ENCODE measurements at regions not wholly inside any gene's neighbourhood (a gene's known extent, or its start where the extent isn't known, plus 50 kb on each side); places are given as distances from the start of the nearest gene placed in this dataset.

DNA sequence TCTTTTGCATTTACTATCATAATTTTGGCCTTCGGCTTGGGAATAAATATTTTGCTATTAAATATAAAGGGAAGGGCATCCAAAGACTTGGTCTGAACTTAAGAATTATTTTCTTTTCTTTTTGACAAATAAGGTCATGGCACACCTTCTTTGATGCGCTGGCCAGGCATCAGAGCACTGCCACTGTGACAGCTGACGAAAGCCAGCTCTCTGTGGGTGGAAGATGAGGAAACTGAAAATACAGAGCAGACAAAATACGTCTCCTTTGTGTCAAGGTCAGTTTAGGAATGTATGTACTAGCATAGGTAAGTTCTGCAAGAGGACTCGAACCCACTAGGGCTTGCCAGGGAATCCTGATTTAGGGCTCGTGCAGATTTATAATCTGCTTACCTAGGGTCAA is 155.9 kb upstream of the MEIS1 start:
- TF ChIP-seq, protein P1, sequence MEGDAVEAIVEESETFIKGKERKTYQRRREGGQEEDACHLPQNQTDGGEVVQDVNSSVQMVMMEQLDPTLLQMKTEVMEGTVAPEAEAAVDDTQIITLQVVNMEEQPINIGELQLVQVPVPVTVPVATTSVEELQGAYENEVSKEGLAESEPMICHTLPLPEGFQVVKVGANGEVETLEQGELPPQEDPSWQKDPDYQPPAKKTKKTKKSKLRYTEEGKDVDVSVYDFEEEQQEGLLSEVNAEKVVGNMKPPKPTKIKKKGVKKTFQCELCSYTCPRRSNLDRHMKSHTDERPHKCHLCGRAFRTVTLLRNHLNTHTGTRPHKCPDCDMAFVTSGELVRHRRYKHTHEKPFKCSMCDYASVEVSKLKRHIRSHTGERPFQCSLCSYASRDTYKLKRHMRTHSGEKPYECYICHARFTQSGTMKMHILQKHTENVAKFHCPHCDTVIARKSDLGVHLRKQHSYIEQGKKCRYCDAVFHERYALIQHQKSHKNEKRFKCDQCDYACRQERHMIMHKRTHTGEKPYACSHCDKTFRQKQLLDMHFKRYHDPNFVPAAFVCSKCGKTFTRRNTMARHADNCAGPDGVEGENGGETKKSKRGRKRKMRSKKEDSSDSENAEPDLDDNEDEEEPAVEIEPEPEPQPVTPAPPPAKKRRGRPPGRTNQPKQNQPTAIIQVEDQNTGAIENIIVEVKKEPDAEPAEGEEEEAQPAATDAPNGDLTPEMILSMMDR (conservative IDR thresholded peaks at IDR 0.05; ENCODE audit: low read length) = no peak
- no peak for TF ChIP-seq EZH2phosphoT487 (IDR thresholded peaks at IDR 0.05; ENCODE audit: borderline replicate concordance)

Data from Loucy (cell line).